Karpas-422 (cell line): ENCODE measurements at regions not wholly inside any gene's neighbourhood (a gene's known extent, or its start where the extent isn't known, plus 50 kb on each side); places are given as distances from the start of the nearest gene placed in this dataset.

Experiments used
- DNase-seq: peaks from one replicate; pipeline ENCODE4 v3.0.0-alpha.2; 2015
- H2AFZ ChIP-seq: fragments of 200-600 bp; sonication (generic); 2 replicates; pipeline ENCODE4 v1.6.1; 2014; ENCODE audit warnings: antibody characterized with exemption, low read length, mixed read lengths
- H3K27ac ChIP-seq: fragments of 200-600 bp; sonication (generic); 2 replicates; pipeline ENCODE4 v1.5.1; 2014; ENCODE audit warnings: mild to moderate bottlenecking, low read length, moderate library complexity
- H3K27me3 ChIP-seq: fragments of 200-600 bp; sonication (generic); 2 replicates; pipeline ENCODE4 v1.6.1; 2014; ENCODE audit warnings: low read length, mixed read lengths
- H3K36me3 ChIP-seq: fragments of 200-600 bp; sonication (generic); 2 replicates; pipeline ENCODE4 v1.6.1; 2014; ENCODE audit warnings: low read length, mixed read lengths; ENCODE audit not compliant: insufficient read depth
- H3K4me1 ChIP-seq: fragments of 200-600 bp; sonication (generic); 2 replicates; pipeline ENCODE4 v1.6.1; 2014; ENCODE audit warnings: mild to moderate bottlenecking, low read length, mixed read lengths
- H3K4me2 ChIP-seq: fragments of 200-600 bp; sonication (generic); 2 replicates; pipeline ENCODE4 v1.6.1; 2014; ENCODE audit warnings: low read length, low read depth, mild to moderate bottlenecking; ENCODE audit not compliant: poor library complexity, severe bottlenecking
- H3K4me3 ChIP-seq: fragments of 200-600 bp; sonication (generic); 2 replicates; pipeline ENCODE4 v1.5.1; 2014; ENCODE audit warnings: mild to moderate bottlenecking, antibody characterized with exemption, low read length, mixed read lengths
- H3K79me2 ChIP-seq: fragments of 200-600 bp; sonication (generic); 2 replicates; pipeline ENCODE4 v1.6.1; 2014; ENCODE audit warnings: mild to moderate bottlenecking, low read length, mixed read lengths
- H3K9ac ChIP-seq: fragments of 200-600 bp; sonication (generic); 2 replicates; pipeline ENCODE4 v1.6.0; 2014; ENCODE audit warnings: low read length
- H3K9me2 ChIP-seq: fragments of 200-600 bp; sonication (generic), shearing (Covaris generic); replicated peaks from 2 replicates; pipeline ENCODE4 v1.6.0; 2014; ENCODE audit warnings: mild to moderate bottlenecking, low read length, moderate library complexity; ENCODE audit not compliant: insufficient read depth
- H3K9me3 ChIP-seq: fragments of 300-700, 200-600 bp; sonication (generic); 2 replicates; pipeline ENCODE4 v1.6.1; 2014; ENCODE audit warnings: low read length, mixed read lengths
- H4K20me1 ChIP-seq: fragments of 200-600 bp; sonication (generic); 2 replicates; pipeline ENCODE4 v1.6.1; 2014; ENCODE audit warnings: mild to moderate bottlenecking, antibody characterized with exemption, low read length, low read depth; ENCODE audit not compliant: insufficient read depth

DNA sequence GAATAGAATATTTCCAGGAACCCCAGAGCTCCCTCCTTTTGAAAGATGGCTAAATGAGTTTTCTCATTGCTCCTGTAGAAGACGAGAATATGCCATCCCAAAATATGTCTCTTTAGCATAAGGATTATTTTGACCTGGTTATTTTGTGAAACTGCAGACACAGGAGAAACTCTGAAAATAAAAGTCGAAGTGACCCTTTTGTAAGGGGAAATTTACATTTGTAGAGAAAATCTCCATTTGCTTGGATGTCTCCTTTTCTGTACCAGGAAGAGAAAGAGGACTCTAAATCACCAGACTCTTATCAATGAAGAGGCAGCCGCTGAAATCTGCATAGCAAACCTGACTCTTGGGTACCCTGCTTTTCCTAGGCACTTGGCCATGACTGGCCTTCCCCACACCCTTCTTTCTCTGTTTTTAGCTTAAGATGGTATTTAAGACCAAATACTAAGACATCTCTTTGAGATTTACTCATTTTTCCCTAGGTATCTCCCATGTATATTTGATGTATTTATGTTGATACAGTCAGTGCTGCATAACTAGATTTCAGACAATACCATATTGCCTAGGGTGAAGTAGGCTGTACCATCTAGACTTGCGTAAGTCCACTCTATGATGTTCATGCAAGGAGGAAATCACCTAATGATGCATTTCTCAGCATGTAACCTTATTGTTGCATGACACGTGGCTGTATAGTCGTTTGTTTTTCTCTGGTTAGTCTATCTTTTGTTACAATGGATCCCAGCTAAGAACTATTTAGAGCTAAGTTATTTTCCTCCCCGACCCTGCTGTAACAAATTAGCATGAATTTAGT, 98.2 kb upstream of the UBE3A start:
- H2AFZ ChIP-seq = no peak overlapping the region
- H3K9ac ChIP-seq = no peak overlapping the region
- H4K20me1 ChIP-seq = no peaks in the 10 kb centered on the region
- no peaks in the 10 kb centered on the region for H3K4me1 ChIP-seq
- no peaks in the 10 kb centered on the region for H3K27me3 ChIP-seq
- no peak overlapping the region for H3K27ac ChIP-seq
- peaks cover 11% of the 10 kb centered on the region for H3K9me3 ChIP-seq
- no peak for DNase-seq
- no peak overlapping the region for H3K4me3 ChIP-seq
- H3K4me2 ChIP-seq = no peak overlapping the region
- H3K36me3 ChIP-seq = no peaks in the 10 kb centered on the region
- no peaks in the 10 kb centered on the region for H3K79me2 ChIP-seq
- no peaks in the 10 kb centered on the region for H3K9me2 ChIP-seq

DNA sequence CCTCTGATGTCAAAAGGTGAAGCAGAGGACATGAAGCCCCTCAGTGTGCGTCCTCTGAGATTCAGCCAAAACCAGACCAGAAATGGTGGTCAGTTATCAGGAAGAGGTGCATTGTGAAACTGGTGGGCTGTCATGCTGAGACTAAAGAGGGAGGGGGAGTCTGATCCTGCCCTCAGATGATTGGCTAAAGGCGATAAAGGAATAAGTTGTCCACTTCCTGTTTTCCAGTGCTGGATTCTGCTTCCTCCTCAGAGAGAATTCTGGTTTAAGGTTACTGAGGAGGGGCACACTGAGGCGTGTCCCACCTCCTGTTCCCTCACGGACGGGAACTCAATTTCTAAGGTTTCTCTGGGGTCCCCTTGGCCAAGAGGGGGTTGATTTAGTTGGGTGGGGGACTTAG, 97.0 kb upstream of the UBE3A start:
- Histone ChIP-seq H3K27ac (no peak overlapping the region), H3K36me3 (no peaks in the 10 kb centered on the region), H3K4me1 (no peaks in the 10 kb centered on the region), H3K9ac (no peak overlapping the region), H2AFZ (no peak overlapping the region), H3K4me3 (no peak overlapping the region), H4K20me1 (no peaks in the 10 kb centered on the region), H3K9me3 (peaks cover 11% of the 10 kb centered on the region), H3K27me3 (no peaks in the 10 kb centered on the region), H3K79me2 (no peaks in the 10 kb centered on the region), H3K4me2 (no peak overlapping the region), H3K9me2 (no peaks in the 10 kb centered on the region)
- DNase-seq = no peak

DNA sequence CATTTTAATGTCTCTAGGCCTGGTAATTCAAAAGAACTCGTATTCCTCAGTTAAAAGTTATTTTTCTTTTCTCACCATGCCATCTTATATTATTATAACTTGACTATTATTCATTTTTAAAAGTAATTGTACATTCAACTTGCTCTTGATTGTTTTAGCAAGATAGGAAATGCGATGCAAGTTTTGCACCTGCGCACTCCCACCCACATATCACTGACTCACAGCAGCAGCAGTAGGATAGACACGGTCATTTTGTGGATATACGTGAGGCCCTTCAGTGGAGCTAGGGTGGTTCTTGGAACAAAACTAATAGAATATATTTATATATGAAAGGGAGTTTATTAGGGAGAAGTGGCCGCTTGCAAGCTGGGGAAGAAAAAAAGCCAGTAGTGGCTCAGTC, 95.5 kb upstream of the UBE3A start:
- no peak for DNase-seq
- Histone ChIP-seq H3K79me2 (no peaks in the 10 kb centered on the region), H4K20me1 (no peaks in the 10 kb centered on the region), H3K4me2 (no peak overlapping the region), H3K9me2 (no peaks in the 10 kb centered on the region), H3K4me1 (no peaks in the 10 kb centered on the region), H3K27ac (no peak overlapping the region), H3K4me3 (no peak overlapping the region), H3K9me3 (peaks cover 11% of the 10 kb centered on the region), H3K36me3 (no peaks in the 10 kb centered on the region), H2AFZ (no peak overlapping the region), H3K27me3 (no peaks in the 10 kb centered on the region), H3K9ac (no peak overlapping the region)

DNA sequence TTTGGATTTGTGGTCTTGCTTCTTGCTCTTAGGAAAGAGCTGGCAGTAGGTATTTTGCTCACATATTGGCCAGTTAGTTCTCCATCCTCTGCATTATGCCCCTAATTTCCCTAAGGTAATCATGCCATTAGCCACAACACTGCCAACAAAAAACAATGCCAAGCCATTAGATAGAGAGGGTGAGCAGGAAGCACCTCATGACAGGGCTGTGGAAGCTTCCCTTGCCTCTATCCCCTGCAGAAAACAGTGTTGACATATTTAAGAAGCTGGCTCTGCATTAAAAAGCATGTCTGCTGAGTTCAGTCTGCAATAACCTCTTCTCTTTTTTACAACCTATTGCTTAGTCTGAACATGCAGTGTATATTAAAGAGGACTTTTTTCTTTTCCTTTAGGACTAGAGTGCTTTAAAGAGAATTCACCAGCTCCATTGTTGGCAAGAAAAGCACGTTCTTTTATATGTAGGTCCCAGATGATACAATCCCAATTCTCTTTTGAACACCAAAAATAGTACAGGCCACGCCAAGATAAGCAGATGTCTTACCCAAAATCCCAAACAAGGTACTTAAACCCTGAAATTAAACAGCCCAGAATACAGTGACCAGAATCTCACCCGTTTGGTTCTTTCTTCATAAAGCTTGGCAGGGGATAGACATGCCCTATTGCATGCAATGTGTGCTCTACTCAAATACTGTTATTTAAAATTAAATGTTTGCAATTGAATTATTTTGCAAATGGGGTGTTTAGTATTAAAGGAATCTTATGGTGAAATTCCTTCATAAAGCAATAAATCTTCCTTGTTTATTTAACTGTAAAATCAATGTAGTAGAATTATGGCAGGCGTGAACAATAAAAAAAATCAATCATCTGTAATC, 93.7 kb upstream of the UBE3A start:
- H3K9me3 ChIP-seq = peaks cover 7% of the 10 kb centered on the region
- no peak overlapping the region for H3K4me2 ChIP-seq
- DNase-seq = no peak
- H3K27ac ChIP-seq = no peak overlapping the region
- H3K9me2 ChIP-seq = no peaks in the 10 kb centered on the region
- H3K36me3 ChIP-seq = no peaks in the 10 kb centered on the region
- H2AFZ ChIP-seq = no peak overlapping the region
- H3K9ac ChIP-seq = no peak overlapping the region
- H3K27me3 ChIP-seq = no peaks in the 10 kb centered on the region
- no peak overlapping the region for H3K4me3 ChIP-seq
- no peaks in the 10 kb centered on the region for H3K4me1 ChIP-seq
- H3K79me2 ChIP-seq = no peaks in the 10 kb centered on the region
- no peaks in the 10 kb centered on the region for H4K20me1 ChIP-seq

DNA sequence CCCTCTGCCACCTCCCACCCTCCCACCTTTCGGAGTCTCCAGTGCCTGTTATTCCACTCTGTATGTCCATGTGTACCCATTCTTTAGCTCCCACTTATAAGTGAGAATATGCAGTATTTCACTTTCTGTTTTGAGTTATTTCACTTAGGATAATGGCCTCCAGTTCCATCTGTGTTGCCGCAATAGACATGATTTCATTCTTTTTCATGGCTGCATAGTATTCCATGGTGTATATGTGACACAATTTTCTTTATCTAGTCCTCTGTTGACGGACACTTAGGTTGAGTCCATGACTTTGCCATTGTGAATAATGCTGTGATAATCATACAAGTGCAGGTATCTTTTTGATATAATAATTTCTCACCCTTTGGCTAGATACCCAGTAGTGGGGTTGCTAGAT, 91.0 kb upstream of the UBE3A start:
- no peaks in the 10 kb centered on the region for H3K36me3 ChIP-seq

DNA sequence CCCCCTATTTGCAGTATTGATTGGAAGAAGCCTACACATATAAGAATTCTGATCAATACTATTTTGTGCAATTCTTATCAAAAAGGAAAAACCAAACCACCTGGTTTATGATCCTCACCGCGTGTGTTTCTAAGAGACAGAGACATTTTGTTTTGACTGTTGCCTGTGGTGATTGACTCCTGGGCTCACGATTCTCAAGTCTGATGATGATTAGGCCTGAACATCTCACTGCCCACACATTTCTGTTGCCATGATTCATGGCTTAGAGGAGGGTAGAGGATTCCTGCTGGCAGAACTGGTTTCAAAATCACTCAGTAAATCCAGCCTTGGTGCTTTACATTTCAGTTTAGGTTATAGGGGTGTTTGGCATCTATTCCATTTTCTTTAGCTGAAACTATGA, 88.3 kb upstream of the UBE3A start:
- no peak for DNase-seq
- H3K9me2 ChIP-seq = no peaks in the 10 kb centered on the region
- H3K4me3 ChIP-seq = no peak overlapping the region
- no peaks in the 10 kb centered on the region for H3K27me3 ChIP-seq
- H3K36me3 ChIP-seq = no peaks in the 10 kb centered on the region
- no peak overlapping the region for H3K4me2 ChIP-seq
- no peak overlapping the region for H3K9ac ChIP-seq
- no peak overlapping the region for H3K27ac ChIP-seq
- H3K9me3 ChIP-seq = peaks cover 20% of the 10 kb centered on the region
- no peaks in the 10 kb centered on the region for H3K79me2 ChIP-seq
- no peaks in the 10 kb centered on the region for H4K20me1 ChIP-seq
- H3K4me1 ChIP-seq = no peaks in the 10 kb centered on the region
- no peak overlapping the region for H2AFZ ChIP-seq

More for the DNA sequence above, 91.0 kb upstream of the UBE3A start:
- Histone ChIP-seq H3K9me2 (no peaks in the 10 kb centered on the region), H3K9ac (no peak overlapping the region), H3K27me3 (no peaks in the 10 kb centered on the region), H3K4me1 (no peaks in the 10 kb centered on the region), H3K27ac (no peak overlapping the region), H3K79me2 (no peaks in the 10 kb centered on the region), H4K20me1 (no peaks in the 10 kb centered on the region), H3K4me3 (no peak overlapping the region), H2AFZ (no peak overlapping the region), H3K9me3 (peaks cover 10% of the 10 kb centered on the region), H3K4me2 (no peak overlapping the region)
- DNase-seq = no peak

DNA sequence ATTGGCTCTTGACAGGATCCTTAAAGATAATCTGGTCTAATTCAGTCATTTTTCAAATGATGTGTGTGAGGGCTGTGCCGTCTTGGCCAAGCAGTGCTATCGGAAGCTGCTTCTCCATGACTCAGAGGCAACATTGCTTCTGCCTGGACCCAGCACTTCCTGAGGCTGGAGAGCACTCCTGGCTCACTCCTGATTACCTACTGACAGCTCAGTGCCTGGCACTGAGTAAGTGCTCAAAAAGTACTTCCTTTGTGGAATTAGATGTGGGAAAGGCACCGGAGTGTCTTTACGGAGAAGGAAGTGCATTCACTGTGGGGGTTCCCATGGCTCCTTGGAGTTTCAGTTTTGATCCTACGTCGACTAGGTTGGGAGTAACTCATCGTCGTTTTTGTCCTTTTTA, 86.9 kb upstream of the UBE3A start:
- no peaks in the 10 kb centered on the region for H3K36me3 ChIP-seq
- H4K20me1 ChIP-seq = no peaks in the 10 kb centered on the region
- no peaks in the 10 kb centered on the region for H3K4me1 ChIP-seq
- H3K27ac ChIP-seq = no peak overlapping the region
- no peaks in the 10 kb centered on the region for H3K79me2 ChIP-seq
- no peak overlapping the region for H3K4me2 ChIP-seq
- H2AFZ ChIP-seq = no peak overlapping the region
- H3K9me2 ChIP-seq = no peaks in the 10 kb centered on the region
- no peak for DNase-seq
- no peak overlapping the region for H3K4me3 ChIP-seq
- no peak overlapping the region for H3K9ac ChIP-seq
- H3K27me3 ChIP-seq = no peaks in the 10 kb centered on the region
- H3K9me3 ChIP-seq = peaks cover 20% of the 10 kb centered on the region

DNA sequence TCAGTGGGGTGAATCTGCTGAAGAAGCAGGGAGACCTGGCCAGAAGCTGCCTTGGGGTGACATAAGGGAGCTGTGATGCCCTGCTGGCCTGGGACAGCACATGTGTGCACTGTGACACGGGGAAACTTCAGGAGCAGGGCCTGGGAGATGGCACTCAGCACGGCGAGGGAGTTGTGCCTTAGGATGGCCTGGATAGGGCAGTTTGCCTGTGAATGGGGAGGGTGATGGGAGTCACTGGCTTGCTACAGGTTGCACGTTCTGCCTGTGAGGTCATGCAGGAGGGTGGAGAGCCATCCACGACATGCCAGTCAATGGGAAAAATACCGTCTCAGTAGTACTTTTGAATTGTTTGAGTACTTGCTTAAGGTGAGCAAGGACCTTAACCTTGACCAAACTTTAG, 76.8 kb upstream of the UBE3A start:
- H3K27ac ChIP-seq = no peak overlapping the region
- no peak overlapping the region for H3K9ac ChIP-seq
- no peaks in the 10 kb centered on the region for H3K9me2 ChIP-seq
- no peaks in the 10 kb centered on the region for H3K27me3 ChIP-seq
- H3K79me2 ChIP-seq = no peaks in the 10 kb centered on the region
- no peak overlapping the region for H2AFZ ChIP-seq
- no peak for DNase-seq
- no peaks in the 10 kb centered on the region for H3K36me3 ChIP-seq
- H3K4me2 ChIP-seq = no peak overlapping the region
- no peaks in the 10 kb centered on the region for H4K20me1 ChIP-seq
- H3K9me3 ChIP-seq = no peaks in the 10 kb centered on the region; the same call in none of the 2 replicates
- H3K4me3 ChIP-seq = no peak overlapping the region
- H3K4me1 ChIP-seq = no peaks in the 10 kb centered on the region
